Activated effector memory CD4-positive, alpha-beta T cell treated with anti-CD3 and anti-CD28 coated beads, Interleukin-2, amount 50 U/mL, for 16 hours (primary cell): ENCODE measurements at regions not wholly inside any gene's neighbourhood (a gene's known extent, or its start where the extent isn't known, plus 50 kb on each side); places are given as distances from the start of the nearest gene placed in this dataset.
"Not testable (repeated sequence)": the region's sequence is repeated elsewhere in the genome, so short reads cannot be mapped to it uniquely, and the experiment has no call there.

Experiments used
- DNase-seq: peaks from one replicate; pipeline ENCODE4 v3.0.0-alpha.2; 2020

GRCh38 chr3:75453839-75454238, 210.3 kb upstream of the FRG2C start:
- DNase-seq: not testable (repeated sequence)

- DNase-seq: not testable (repeated sequence)
These were observed 189.6 kb upstream of the FRG2C start for GRCh38 chr3:75474530-75474929.

GRCh38 chr3:75496600-75496999, 167.5 kb upstream of the FRG2C start:
- not testable (repeated sequence) for DNase-seq

GRCh38 chr3:75500357-75500756, 163.8 kb upstream of the FRG2C start:
- not testable (repeated sequence) for DNase-seq

GRCh38 chr3:75502171-75502570, 162.0 kb upstream of the FRG2C start:
- DNase-seq: not testable (repeated sequence)

- not testable (repeated sequence) for DNase-seq
These were observed 161.1 kb upstream of the FRG2C start for GRCh38 chr3:75502769-75503756.

GRCh38 chr3:75506603-75507002, 157.5 kb upstream of the FRG2C start:
- no peak for DNase-seq

- not testable (repeated sequence) for DNase-seq
These were observed 156.2 kb upstream of the FRG2C start for GRCh38 chr3:75507956-75508355.

GRCh38 chr3:75527657-75528056, 136.5 kb upstream of the FRG2C start:
- DNase-seq: not testable (repeated sequence)

GRCh38 chr3:75552095-75552494, 112.0 kb upstream of the FRG2C start:
- DNase-seq: not testable (repeated sequence)

- not testable (repeated sequence) for DNase-seq
These were observed 99.7 kb upstream of the FRG2C start for GRCh38 chr3:75564427-75564826.

GRCh38 chr3:75572303-75572702, 91.8 kb upstream of the FRG2C start:
- DNase-seq: not testable (repeated sequence)

GRCh38 chr3:75579091-75579490, 85.0 kb upstream of the FRG2C start:
- DNase-seq: not testable (repeated sequence)

GRCh38 chr3:75579536-75579935, 84.6 kb upstream of the FRG2C start:
- DNase-seq: not testable (repeated sequence)

- DNase-seq: peak; percentile 84
These were observed 83.9 kb upstream of the FRG2C start for GRCh38 chr3:75579981-75580782.

- DNase-seq: not testable (repeated sequence)
These were observed 81.6 kb upstream of the FRG2C start for GRCh38 chr3:75582536-75582935.

- not testable (repeated sequence) for DNase-seq
These were observed 81.0 kb upstream of the FRG2C start for GRCh38 chr3:75583116-75583515.

- not testable (repeated sequence) for DNase-seq
These were observed 76.4 kb upstream of the FRG2C start for GRCh38 chr3:75587695-75588094.

- DNase-seq: not testable (repeated sequence)
These were observed 73.7 kb upstream of the FRG2C start for GRCh38 chr3:75590382-75590781.

GRCh38 chr3:75604286-75604934, 59.7 kb upstream of the FRG2C start:
- not testable (repeated sequence) for DNase-seq

GRCh38 chr3:75607996-75608395, 56.1 kb upstream of the FRG2C start:
- DNase-seq: not testable (repeated sequence)

- not testable (repeated sequence) for DNase-seq
These were observed 54.5 kb upstream of the FRG2C start for GRCh38 chr3:75609598-75609997.

GRCh38 chr3:75610773-75611172, 53.4 kb upstream of the FRG2C start:
- DNase-seq: no peak
